ENCODE measurements at regions not wholly inside any gene's neighbourhood (a gene's known extent, or its start where the extent isn't known, plus 50 kb on each side); places are given as distances from the start of the nearest gene placed in this dataset.

- Histone ChIP-seq H3K36me3 (no peaks in the 10 kb centered on the region), H3K4me3 (no peak overlapping the region), H3K4me1 (no peaks in the 10 kb centered on the region), H3K27ac (no peak overlapping the region), H3K27me3 (no peaks in the 10 kb centered on the region), H3K9me3 (no peaks in the 10 kb centered on the region)
- in situ Hi-C loops (cut with MboI; ENCODE audit: low pct_ligation_motif_present in 1 of 4, low pct_unique_long_range_greater_than_20kb in 1 of 4, low sequenced_read_pairs in 3 of 4) (no loop called here), intact Hi-C loops (cut with DNase I; ENCODE audit: low total_unique reads) (no loop called here)
- TF ChIP-seq EP300 (IDR thresholded peaks at IDR 0.05; ENCODE audit: low read depth) (no peak), POLR2A (IDR thresholded peaks at IDR 0.05) (no peak), CTCF (IDR thresholded peaks at IDR 0.05) (no peak), POLR2AphosphoS5 (IDR thresholded peaks at IDR 0.05) (no peak)
- 57 to 86% methylated on average over 1 of the region's 1 CpG for WGBS, 2 donors (ENCODE audit: low coverage in 1 of 2)
- DNase-seq: no peak
These were observed 59.1 kb upstream of the PAX3 start for GRCh38 chr2:222357930-222358329.

- WGBS, 2 donors (ENCODE audit: low coverage in 1 of 2): 71 to 80% methylated on average over 1 of the region's 1 CpG
- no peak for DNase-seq
- Histone ChIP-seq H3K4me1 (no peaks in the 10 kb centered on the region), H3K27ac (no peak overlapping the region), H3K9me3 (no peaks in the 10 kb centered on the region), H3K4me3 (no peak overlapping the region), H3K27me3 (no peaks in the 10 kb centered on the region), H3K36me3 (no peaks in the 10 kb centered on the region)
- in situ Hi-C loops (cut with MboI; ENCODE audit: low pct_ligation_motif_present in 1 of 4, low pct_unique_long_range_greater_than_20kb in 1 of 4, low sequenced_read_pairs in 3 of 4): no loop called here
- intact Hi-C loops (cut with DNase I; ENCODE audit: low total_unique reads): no loop called here
- TF ChIP-seq EP300 (IDR thresholded peaks at IDR 0.05; ENCODE audit: low read depth) (no peak), CTCF (IDR thresholded peaks at IDR 0.05) (no peak), POLR2AphosphoS5 (IDR thresholded peaks at IDR 0.05) (no peak), POLR2A (IDR thresholded peaks at IDR 0.05) (no peak)
These were observed 60.1 kb upstream of the PAX3 start for GRCh38 chr2:222358876-222359275.

- no peak for TF ChIP-seq EP300 (IDR thresholded peaks at IDR 0.05; ENCODE audit: low read depth)
- no peaks in the 10 kb centered on the region for H3K9me3 ChIP-seq
- H3K36me3 ChIP-seq: no peaks in the 10 kb centered on the region
- H3K27ac ChIP-seq: no peak overlapping the region
- no peak for DNase-seq
- 77% methylated on average over 4 of the region's 4 CpGs; no CpG with 5 or more reads in 1 of the 2 donors for WGBS, 2 donors (ENCODE audit: low coverage in 1 of 2)
- intact Hi-C loops (cut with DNase I; ENCODE audit: low total_unique reads) (no loop called here), in situ Hi-C loops (cut with MboI; ENCODE audit: low pct_ligation_motif_present in 1 of 4, low pct_unique_long_range_greater_than_20kb in 1 of 4, low sequenced_read_pairs in 3 of 4) (no loop called here)
- H3K4me1 ChIP-seq: no peaks in the 10 kb centered on the region
- no peaks in the 10 kb centered on the region for H3K27me3 ChIP-seq
- H3K4me3 ChIP-seq: no peak overlapping the region
These were observed 61.3 kb upstream of the PAX3 start for GRCh38 chr2:222360146-222360545.

- in situ Hi-C loops (cut with MboI; ENCODE audit: low pct_ligation_motif_present in 1 of 4, low pct_unique_long_range_greater_than_20kb in 1 of 4, low sequenced_read_pairs in 3 of 4) (no loop called here), intact Hi-C loops (cut with DNase I; ENCODE audit: low total_unique reads) (no loop called here)
- H3K27me3 ChIP-seq: no peaks in the 10 kb centered on the region
- 89 to 94% methylated on average over 1 of the region's 1 CpG for WGBS, 2 donors (ENCODE audit: low coverage in 1 of 2)
- DNase-seq: no peak
- H3K4me3 ChIP-seq: no peak overlapping the region
- TF ChIP-seq EP300 (IDR thresholded peaks at IDR 0.05; ENCODE audit: low read depth) (no peak), POLR2A (IDR thresholded peaks at IDR 0.05) (no peak), POLR2AphosphoS5 (IDR thresholded peaks at IDR 0.05) (no peak), CTCF (IDR thresholded peaks at IDR 0.05) (no peak)
- no peak overlapping the region for H3K27ac ChIP-seq
- no peaks in the 10 kb centered on the region for H3K4me1 ChIP-seq
- H3K9me3 ChIP-seq: no peaks in the 10 kb centered on the region
- no peaks in the 10 kb centered on the region for H3K36me3 ChIP-seq
These were observed 62.2 kb upstream of the PAX3 start for GRCh38 chr2:222360997-222361396.

- no peaks in the 10 kb centered on the region for H3K36me3 ChIP-seq
- no peaks in the 10 kb centered on the region for H3K27me3 ChIP-seq
- no peak overlapping the region for H3K27ac ChIP-seq
- TF ChIP-seq POLR2AphosphoS5 (IDR thresholded peaks at IDR 0.05) (no peak), POLR2A (IDR thresholded peaks at IDR 0.05) (no peak), EP300 (IDR thresholded peaks at IDR 0.05; ENCODE audit: low read depth) (no peak), CTCF (IDR thresholded peaks at IDR 0.05) (no peak)
- H3K9me3 ChIP-seq: no peaks in the 10 kb centered on the region
- intact Hi-C loops (cut with DNase I; ENCODE audit: low total_unique reads): no loop called here
- H3K4me1 ChIP-seq: no peaks in the 10 kb centered on the region
- DNase-seq: no peak
- no peak overlapping the region for H3K4me3 ChIP-seq
- 64 to 72% methylated on average over 3 of the region's 3 CpGs for WGBS, 2 donors (ENCODE audit: low coverage in 1 of 2)
- in situ Hi-C loops (cut with MboI; ENCODE audit: low pct_ligation_motif_present in 1 of 4, low pct_unique_long_range_greater_than_20kb in 1 of 4, low sequenced_read_pairs in 3 of 4): no loop called here
These were observed 62.6 kb upstream of the SGPP2 start for GRCh38 chr2:222361787-222362186.

All from transverse colon (tissue), 4 donors.